GM23338 (cell line): ENCODE measurements at regions not wholly inside any gene's neighbourhood (a gene's known extent, or its start where the extent isn't known, plus 50 kb on each side); places are given as distances from the start of the nearest gene placed in this dataset.
A peak's percentile ranks its signal among the peaks of the same experiment; 100 is the strongest.

ENCODE experiments used
- ATAC-seq: fragments of 200-7000 bp; cut with Tn5 transposase; 3 replicates; pipeline ENCODE4 v1.9.1; 2020
- DNase-seq: peaks from one replicate; pipeline ENCODE4 v3.0.0-alpha.2; 2015; ENCODE audit warnings: low spot score
- H2AFZ ChIP-seq: fragments of 200-600 bp; sonication (generic); 2 replicates; pipeline ENCODE4 v1.8.0; 2016; ENCODE audit warnings: antibody characterized with exemption, mild to moderate bottlenecking, moderate library complexity
- H3F3A ChIP-seq: fragments of 200-600 bp; sonication (generic); replicated peaks from 2 replicates; pipeline ENCODE4 v1.8.0; 2017; ENCODE audit warnings: antibody characterized with exemption, mixed run types, low read depth
- H3K27ac ChIP-seq: fragments of 200-600 bp; sonication (generic); 2 replicates; pipeline ENCODE4 v1.6.1; 2016; ENCODE audit warnings: low read depth
- H3K27me3 ChIP-seq: fragments of 200-600 bp; sonication (generic); 2 replicates; pipeline ENCODE4 v1.8.0; 2016; ENCODE audit warnings: mild to moderate bottlenecking, mixed run types, moderate library complexity; ENCODE audit not compliant: insufficient read depth
- H3K36me3 ChIP-seq: fragments of 200-600 bp; sonication (generic); 2 replicates; pipeline ENCODE4 v1.8.0; 2016; ENCODE audit warnings: mild to moderate bottlenecking; ENCODE audit not compliant: insufficient read depth
- H3K4me1 ChIP-seq: fragments of 200-600 bp; sonication (generic); 2 replicates; pipeline ENCODE4 v1.8.0; 2016; ENCODE audit warnings: mild to moderate bottlenecking, moderate library complexity; ENCODE audit not compliant: insufficient read depth
- H3K4me2 ChIP-seq: fragments of 200-600 bp; sonication (generic); 2 replicates; pipeline ENCODE4 v1.7.1; 2017; ENCODE audit warnings: mixed run types
- H3K4me3 ChIP-seq: fragments of 200-600 bp; sonication (generic); 2 replicates; pipeline ENCODE4 v1.6.1; 2016; ENCODE audit warnings: mixed run types
- H3K79me2 ChIP-seq: fragments of 200-600 bp; sonication (generic); replicated peaks from 2 replicates; pipeline ENCODE4 v1.8.0; 2017; ENCODE audit warnings: mild to moderate bottlenecking; ENCODE audit not compliant: insufficient read depth
- H3K9me2 ChIP-seq: fragments of 200-600 bp; sonication (generic); 2 replicates; pipeline ENCODE4 v1.8.0; 2017; ENCODE audit not compliant: insufficient read depth
- H4K20me1 ChIP-seq: fragments of 200-600 bp; sonication (generic); replicated peaks from 2 replicates; pipeline ENCODE4 v1.8.0; 2017; ENCODE audit warnings: mild to moderate bottlenecking; ENCODE audit not compliant: insufficient read depth
- H3K27ac Mint-ChIP-seq: 2 replicates; pipeline ENCODE4 v1.8.0; 2020; ENCODE audit warnings: inconsistent platforms, mild to moderate bottlenecking, moderate library complexity, mixed read lengths
- H3K27me3 Mint-ChIP-seq: 3 replicates; pipeline ENCODE4 v1.8.0; 2022; ENCODE audit warnings: low read depth, mild to moderate bottlenecking, moderate library complexity, mixed read lengths, inconsistent platforms; ENCODE audit not compliant: insufficient read depth, poor library complexity
- H3K36me3 Mint-ChIP-seq: 3 replicates; pipeline ENCODE4 v1.8.0; 2021; ENCODE audit warnings: low read depth, mild to moderate bottlenecking, inconsistent platforms, moderate library complexity, mixed read lengths
- H3K4me1 Mint-ChIP-seq: 3 replicates; pipeline ENCODE4 v1.8.0; 2020; ENCODE audit warnings: mild to moderate bottlenecking, inconsistent platforms, mixed read lengths
- H3K4me3 Mint-ChIP-seq: 3 replicates; pipeline ENCODE4 v1.8.0; 2021; ENCODE audit warnings: moderate library complexity, mild to moderate bottlenecking, inconsistent platforms, mixed read lengths
- H3K9me3 Mint-ChIP-seq: 3 replicates; pipeline ENCODE4 v1.8.0; 2020; ENCODE audit warnings: moderate library complexity, mild to moderate bottlenecking, inconsistent platforms, mixed read lengths
- CREB1 ChIP-seq: fragments of 250-450 bp; sonication (Bioruptor Pico); IDR thresholded peaks from 2 replicates; pipeline ENCODE4 v1.5.0; 2020; ENCODE audit warnings: low read depth, mild to moderate bottlenecking, moderate library complexity
- EZH2 ChIP-seq: fragments of 200-600 bp; sonication (generic); IDR thresholded peaks from one replicate; pipeline ENCODE4 v1.8.0; 2017; ENCODE audit warnings: antibody characterized with exemption, mild to moderate bottlenecking, low read depth; ENCODE audit not compliant: unreplicated experiment
- EZH2phosphoT487 ChIP-seq: fragments of 200-600 bp; sonication (generic); IDR thresholded peaks from one replicate; pipeline ENCODE4 v1.8.1; 2018; ENCODE audit warnings: antibody characterized with exemption; ENCODE audit not compliant: unreplicated experiment
- JUNB ChIP-seq: IDR thresholded peaks from one replicate; pipeline ENCODE4 v1.6.1; 2016; ENCODE audit warnings: antibody characterized with exemption; ENCODE audit not compliant: unreplicated experiment
- POLR2AphosphoS5 ChIP-seq: IDR thresholded peaks from 2 replicates; pipeline ENCODE4 v1.6.1; 2016; ENCODE audit warnings: antibody characterized with exemption, low read depth
- STAT1 ChIP-seq: IDR thresholded peaks from one replicate; pipeline ENCODE4 v1.6.1; 2016; ENCODE audit warnings: antibody characterized with exemption; ENCODE audit not compliant: unreplicated experiment
- ZNF114 ChIP-seq: fragments of 250-450 bp; sonication (Bioruptor Pico); IDR thresholded peaks from 2 replicates; pipeline ENCODE4 v1.5.0; 2020; ENCODE audit warnings: mild to moderate bottlenecking, moderate library complexity
- ZNF331 ChIP-seq: fragments of 250-450 bp; sonication (Bioruptor Pico); IDR thresholded peaks from 2 replicates; pipeline ENCODE4 v1.5.0; 2020; ENCODE audit warnings: low read depth, mild to moderate bottlenecking, moderate library complexity
- TF ChIP-seq, protein P1 (sequence below), 2 experiments: fragments of 200-600 bp in 1 of 2; sonication (generic) in 1 of 2; conservative IDR thresholded peaks; 2 replicates each; pipeline versions ENCODE4 v1.5.1 to v1.6.1; 2016 to 2017; ENCODE audit warnings: antibody characterized with exemption in 2 of 2, low read depth in 2 of 2, mild to moderate bottlenecking in 2 of 2, moderate library complexity in 1 of 2

DNA sequence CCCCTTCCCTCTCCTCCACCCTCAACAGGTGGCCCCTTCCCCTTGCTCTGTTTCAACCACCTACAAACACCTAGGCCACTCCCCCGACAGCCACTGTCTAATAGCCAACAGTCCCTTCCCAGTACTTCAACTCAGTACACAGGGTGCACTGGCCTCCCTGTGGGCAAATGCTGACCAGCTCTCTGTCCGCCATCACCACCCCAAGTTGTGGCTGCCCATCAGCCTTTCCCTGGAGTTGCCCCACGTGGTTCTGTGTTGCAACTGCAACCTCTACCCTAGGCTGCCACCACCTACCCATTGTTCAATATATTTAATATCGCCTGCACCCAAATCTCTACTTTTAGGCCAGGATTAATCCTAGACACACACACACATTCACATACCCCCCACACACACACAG, 173.5 kb downstream of the MREG start:
- Histone ChIP-seq H3K36me3 (no peaks in the 10 kb centered on the region), H3K4me3 (no peak overlapping the region), H4K20me1 (no peaks in the 10 kb centered on the region), H3F3A (no peaks in the 10 kb centered on the region), H3K4me2 (no peak overlapping the region), H3K4me1 (no peaks in the 10 kb centered on the region), H3K27me3 (no peaks in the 10 kb centered on the region), H3K79me2 (no peaks in the 10 kb centered on the region), H2AFZ (no peak overlapping the region), H3K27ac (no peak overlapping the region), H3K9me2 (no peaks in the 10 kb centered on the region)
- ATAC-seq (peak; percentile 73), DNase-seq (peak; percentile 44)
- Mint-ChIP-seq H3K4me3 (no peak overlapping the region), H3K9me3 (no peaks in the 10 kb centered on the region), H3K4me1 (peaks cover 2% of the 10 kb centered on the region; the same call in 1 of the 3 replicates), H3K36me3 (no peaks in the 10 kb centered on the region), H3K27ac (no peak overlapping the region), H3K27me3 (peaks cover 2% of the 10 kb centered on the region)
- no peak for TF ChIP-seq JUNB
- TF ChIP-seq, protein P1, sequence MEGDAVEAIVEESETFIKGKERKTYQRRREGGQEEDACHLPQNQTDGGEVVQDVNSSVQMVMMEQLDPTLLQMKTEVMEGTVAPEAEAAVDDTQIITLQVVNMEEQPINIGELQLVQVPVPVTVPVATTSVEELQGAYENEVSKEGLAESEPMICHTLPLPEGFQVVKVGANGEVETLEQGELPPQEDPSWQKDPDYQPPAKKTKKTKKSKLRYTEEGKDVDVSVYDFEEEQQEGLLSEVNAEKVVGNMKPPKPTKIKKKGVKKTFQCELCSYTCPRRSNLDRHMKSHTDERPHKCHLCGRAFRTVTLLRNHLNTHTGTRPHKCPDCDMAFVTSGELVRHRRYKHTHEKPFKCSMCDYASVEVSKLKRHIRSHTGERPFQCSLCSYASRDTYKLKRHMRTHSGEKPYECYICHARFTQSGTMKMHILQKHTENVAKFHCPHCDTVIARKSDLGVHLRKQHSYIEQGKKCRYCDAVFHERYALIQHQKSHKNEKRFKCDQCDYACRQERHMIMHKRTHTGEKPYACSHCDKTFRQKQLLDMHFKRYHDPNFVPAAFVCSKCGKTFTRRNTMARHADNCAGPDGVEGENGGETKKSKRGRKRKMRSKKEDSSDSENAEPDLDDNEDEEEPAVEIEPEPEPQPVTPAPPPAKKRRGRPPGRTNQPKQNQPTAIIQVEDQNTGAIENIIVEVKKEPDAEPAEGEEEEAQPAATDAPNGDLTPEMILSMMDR (conservative IDR thresholded peaks at IDR 0.05; ENCODE audit: low read depth in 2 of 2), result peak in 1 of 2 experiments; percentile 38; a peak in 3 of 4 replicates

DNA sequence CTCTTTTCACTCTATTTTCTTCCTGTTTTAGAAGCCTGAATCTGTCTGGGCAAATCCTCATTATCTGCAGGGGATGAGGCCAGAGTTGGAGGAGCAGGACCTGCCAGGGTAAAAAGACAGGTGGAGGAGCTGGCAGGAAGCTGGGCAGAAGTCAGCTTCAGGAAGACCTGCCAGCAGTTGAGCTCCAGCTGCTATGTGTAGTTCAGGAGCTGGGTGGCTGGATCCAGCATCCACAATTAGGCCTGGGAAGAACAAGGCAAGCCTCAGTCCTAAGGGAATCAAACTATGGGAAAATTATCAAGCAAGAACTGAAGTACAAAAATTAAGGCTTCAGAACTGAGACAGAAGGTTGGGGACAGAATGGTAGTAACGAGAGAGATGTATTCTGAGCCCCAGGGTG, 174.0 kb downstream of the MREG start:
- H3K27ac Mint-ChIP-seq, result no peak overlapping the region

More for the DNA sequence above, 174.0 kb downstream of the MREG start:
- no peak for TF ChIP-seq ZNF331 (CRISPR knock-in tag)
- no peak for TF ChIP-seq POLR2AphosphoS5
- TF ChIP-seq JUNB, result no peak
- no peak for TF ChIP-seq ZNF114 (CRISPR knock-in tag)
- no peak for TF ChIP-seq CREB1 (CRISPR knock-in tag)
- TF ChIP-seq, protein P1 (conservative IDR thresholded peaks at IDR 0.05; ENCODE audit: low read depth in 2 of 2), result no peak
- no peak for TF ChIP-seq EZH2
- no peak for TF ChIP-seq STAT1
- TF ChIP-seq EZH2phosphoT487, result no peak
- no peak overlapping the region for H3K4me3 ChIP-seq
- H3F3A ChIP-seq, result no peaks in the 10 kb centered on the region
- no peaks in the 10 kb centered on the region for H3K36me3 ChIP-seq
- no peak overlapping the region for H2AFZ ChIP-seq
- no peak overlapping the region for H3K4me2 ChIP-seq
- DNase-seq, result no peak
- no peaks in the 10 kb centered on the region for H3K9me2 ChIP-seq
- no peaks in the 10 kb centered on the region for H4K20me1 ChIP-seq
- ATAC-seq, result no peak
- Mint-ChIP-seq H3K36me3 (no peaks in the 10 kb centered on the region), H3K27me3 (peaks cover 2% of the 10 kb centered on the region), H3K9me3 (no peaks in the 10 kb centered on the region), H3K4me3 (no peak overlapping the region), H3K4me1 (peaks cover 2% of the 10 kb centered on the region; the same call in 1 of the 3 replicates)
- no peaks in the 10 kb centered on the region for H3K27me3 ChIP-seq
- no peak overlapping the region for H3K27ac ChIP-seq
- H3K4me1 ChIP-seq, result no peaks in the 10 kb centered on the region
- H3K79me2 ChIP-seq, result no peaks in the 10 kb centered on the region
